AG08396 (cell line): ENCODE measurements at regions not wholly inside any gene's neighbourhood (a gene's known extent, or its start where the extent isn't known, plus 50 kb on each side); places are given as distances from the start of the nearest gene placed in this dataset.

Source experiments
- DNase-seq: peaks from one replicate; pipeline ENCODE4 v3.0.0; 2012; ENCODE audit warnings: low spot score, mixed read lengths

DNA sequence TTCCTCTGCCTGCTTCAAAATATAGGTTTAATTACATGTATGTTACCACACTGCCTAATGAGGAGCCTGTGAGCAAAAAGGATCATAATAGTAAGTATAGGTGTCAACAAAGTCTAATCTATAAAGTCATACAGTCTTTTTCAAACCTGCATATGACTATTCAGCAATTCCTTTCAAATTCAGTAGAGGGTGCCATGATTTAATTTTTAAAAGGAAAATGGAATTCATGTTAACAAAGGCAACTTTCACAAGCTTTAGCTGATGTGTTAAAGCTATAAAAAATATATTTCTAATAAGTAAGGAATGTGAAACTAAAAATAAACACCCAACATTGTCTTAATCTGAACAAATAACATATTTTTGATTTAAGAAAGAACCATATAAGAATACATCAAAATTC is 52.1 kb downstream of the MPP7 start:
- DNase-seq: peak; percentile 9

DNA sequence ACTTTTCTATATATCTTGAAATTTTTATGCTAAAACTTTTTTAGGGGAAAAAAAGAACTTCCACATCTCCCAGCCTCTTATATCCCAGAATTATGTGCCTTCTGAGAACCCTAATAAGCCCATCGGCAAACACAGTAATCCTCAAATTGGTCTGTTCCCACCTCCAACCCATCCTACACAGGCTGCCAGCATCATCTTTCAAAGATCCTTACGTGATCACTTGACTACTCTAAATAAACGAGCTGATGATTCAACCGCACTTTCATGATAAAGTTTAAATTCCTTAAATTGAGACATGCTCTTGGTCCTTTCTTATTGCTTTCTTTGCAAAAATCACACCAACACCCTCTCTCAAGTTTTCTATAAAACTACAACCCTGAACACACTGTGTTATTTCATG is 52.5 kb downstream of the MPP7 start:
- no peak for DNase-seq

DNA sequence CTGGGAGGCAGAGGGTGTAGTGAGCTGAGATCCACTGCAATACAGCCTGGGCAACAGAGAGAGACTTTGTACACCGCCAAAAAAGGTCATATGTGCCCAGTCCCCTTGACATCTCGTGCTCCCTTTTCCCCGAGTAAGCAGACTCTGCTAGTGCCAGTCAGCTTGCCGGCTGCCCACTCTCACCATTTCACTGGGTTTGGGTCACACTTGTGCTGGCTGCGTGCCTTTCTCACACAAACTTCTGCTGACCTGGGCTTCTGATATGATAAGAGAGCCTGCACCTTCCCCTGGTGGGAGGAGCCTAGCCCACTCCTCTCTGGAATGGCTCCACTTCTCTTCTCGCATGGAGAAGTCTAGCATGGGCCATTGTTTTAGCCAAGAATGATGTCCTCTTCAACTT is 53.4 kb downstream of the MPP7 start:
- no peak for DNase-seq

DNA sequence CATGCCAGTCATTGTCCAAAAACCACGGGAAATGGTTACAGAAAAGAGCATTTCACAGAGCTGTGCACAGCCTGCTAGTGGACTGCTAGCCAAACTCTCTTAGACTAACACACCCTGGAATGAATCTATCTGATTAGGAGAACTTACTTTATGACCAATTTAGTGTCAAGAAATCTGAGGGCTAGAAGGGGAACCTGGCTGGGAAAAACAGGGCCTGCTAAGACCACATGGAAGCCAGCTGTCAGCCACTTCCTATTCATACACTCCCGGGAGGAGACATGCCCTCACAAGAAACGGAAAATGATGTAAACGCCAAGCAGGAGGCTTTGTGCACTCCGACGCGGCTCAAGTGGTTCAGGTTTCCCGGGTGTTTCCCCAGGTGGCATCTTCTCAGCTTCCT is 54.8 kb downstream of the MPP7 start:
- no peak for DNase-seq

DNA sequence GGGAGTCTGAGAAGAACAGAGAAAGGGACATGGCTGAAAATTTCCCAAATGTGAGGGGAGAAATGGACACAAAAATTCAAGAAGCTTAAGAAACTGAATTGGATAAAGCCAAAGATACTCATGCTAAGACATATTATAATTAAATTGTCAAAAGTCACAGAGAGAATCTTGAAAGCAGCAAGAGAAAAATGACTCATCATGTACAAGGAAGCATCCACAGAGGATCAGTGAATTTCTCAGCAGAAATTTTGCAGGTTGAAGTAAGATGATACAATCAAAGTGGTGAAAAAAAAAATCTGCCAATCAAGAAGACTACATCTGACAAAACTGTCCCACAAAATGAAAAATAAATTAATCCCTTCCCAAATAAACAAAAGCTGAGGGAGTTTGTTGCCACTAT is 56.8 kb downstream of the MPP7 start:
- no peak for DNase-seq

DNA sequence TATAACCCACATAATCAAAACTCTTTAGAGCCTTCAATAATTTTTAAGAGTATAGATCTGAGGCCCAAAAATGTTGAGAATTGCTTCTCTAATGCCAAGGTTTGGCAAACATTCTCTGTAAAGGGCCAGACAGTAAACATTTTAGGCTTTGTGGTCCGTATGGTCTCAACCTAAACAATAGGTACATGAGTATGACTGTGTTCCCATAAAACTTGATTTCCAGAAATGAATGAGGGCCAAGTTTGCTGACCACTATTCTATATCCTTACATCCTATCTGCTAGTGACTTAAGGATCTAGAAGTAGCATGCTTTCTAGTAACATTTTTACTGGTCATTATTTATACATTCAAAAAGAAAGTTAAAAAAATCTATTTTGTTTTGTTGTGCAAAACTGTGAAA is 58.9 kb downstream of the MPP7 start:
- no peak for DNase-seq

DNA sequence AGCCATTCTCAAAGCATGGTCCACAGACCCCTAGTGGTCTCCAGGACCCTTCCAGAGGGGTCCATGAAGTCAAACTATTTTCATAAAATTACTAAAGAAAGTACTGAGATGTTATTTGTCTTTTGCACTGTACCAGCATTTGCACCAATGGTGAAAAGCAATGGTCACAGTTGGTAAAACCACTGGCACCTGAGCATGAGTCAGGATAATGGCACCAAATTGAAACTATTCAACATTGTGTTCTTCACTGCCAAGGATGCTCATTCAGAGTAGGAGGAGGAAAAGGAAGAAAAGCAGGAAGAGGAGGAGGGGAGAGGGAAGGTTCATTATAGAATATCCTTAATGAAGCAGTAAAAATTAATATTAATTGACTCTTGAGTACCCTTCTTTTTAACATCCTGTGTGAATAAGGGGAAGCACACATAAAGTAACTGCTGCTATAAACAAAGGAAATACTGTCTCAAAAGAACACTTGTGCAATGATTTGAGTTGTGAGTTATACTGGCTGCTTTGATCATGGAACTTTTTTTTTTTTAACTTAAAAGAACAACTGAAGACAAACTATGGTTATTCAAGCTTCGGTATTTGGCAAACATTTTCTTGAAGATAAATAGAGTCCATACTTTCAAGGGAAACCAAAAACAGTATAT is 60.2 kb downstream of the MPP7 start:
- DNase-seq: no peak

DNA sequence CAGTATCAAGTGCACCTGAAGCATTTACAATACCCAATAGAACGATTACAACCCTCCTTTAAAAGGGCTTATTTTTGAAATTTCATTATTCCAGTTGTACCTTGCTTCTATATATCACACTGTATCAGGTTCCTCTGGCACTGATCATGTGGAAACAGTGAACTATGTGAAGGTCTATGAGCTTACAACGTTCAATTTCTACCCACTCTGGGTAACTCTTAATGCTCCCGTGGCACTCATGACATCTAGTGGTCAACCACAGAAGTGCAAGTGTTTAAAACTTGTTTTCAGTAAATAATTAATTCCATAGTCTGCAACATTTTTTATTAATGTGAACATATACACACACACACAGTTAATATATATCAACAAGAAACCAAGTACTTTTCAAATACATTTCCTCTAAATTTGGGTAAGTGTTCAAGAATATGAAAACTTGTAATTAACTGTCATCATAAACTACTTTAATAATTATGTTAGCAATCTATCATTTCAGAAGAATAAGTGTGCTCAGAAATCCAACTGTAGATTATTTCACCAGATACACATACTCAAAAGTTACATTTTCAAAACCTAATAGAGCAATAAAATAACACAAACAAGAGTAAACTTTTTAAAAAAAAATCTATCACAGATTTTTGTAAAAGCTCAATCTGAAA is 61.0 kb downstream of the MPP7 start:
- DNase-seq: peak; percentile 44

DNA sequence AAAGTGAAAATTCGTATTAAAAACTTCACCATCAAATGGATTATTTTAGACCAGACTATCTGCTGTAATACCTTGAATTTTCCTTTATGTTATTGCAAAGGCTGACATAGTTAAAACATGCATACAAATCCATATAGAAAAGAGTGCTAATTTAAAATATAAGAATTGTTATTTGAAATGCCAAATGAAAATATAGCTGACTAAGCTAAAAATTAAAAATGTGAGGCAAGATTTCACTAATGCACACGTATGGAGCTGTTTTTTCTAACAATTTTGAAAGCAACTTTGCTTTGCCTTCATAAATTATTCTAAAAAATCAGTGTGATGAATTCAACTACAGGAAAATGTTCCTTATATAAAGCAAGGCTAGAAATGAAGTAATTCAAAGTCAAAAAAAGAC is 62.5 kb downstream of the MPP7 start:
- DNase-seq: no peak

DNA sequence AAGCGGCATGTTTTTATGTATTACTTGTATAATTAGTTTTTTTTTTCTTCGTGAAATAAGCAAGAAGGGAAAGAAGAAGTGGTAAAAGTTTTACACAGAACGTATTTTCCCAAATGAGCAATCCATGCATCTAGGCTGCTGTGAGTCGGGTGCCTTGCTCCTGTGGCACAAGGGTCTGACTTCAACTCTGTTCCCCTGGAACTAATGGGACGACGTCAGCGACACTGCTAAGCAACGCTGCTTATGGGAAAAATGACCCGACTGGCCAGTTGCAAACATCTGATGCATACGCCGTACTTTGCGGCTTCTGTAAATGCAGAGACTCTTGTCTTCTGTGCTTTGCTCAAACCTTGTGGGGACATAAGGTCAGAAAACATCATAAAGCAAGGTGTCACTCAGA is 66.3 kb downstream of the MPP7 start:
- DNase-seq: no peak

DNA sequence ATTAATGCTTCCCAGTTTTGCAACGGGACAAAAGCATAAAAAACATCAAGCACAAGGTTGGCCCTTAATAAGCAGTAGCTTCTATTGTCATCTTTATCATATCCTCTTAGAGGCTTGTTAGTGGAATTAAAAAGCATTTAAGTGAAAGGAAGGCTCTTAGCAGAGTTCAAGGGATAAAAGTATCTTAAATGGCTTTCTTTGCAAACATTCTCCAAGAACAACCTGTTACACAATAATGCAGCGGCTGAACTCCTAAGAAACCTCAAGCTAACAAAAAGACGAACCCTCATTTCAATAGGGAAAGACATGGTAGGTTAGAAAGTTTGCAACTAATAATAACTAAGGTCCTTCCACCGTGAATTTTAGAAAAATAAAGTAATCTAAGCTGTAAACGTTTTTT is 82.1 kb downstream of the MPP7 start:
- DNase-seq: no peak

DNA sequence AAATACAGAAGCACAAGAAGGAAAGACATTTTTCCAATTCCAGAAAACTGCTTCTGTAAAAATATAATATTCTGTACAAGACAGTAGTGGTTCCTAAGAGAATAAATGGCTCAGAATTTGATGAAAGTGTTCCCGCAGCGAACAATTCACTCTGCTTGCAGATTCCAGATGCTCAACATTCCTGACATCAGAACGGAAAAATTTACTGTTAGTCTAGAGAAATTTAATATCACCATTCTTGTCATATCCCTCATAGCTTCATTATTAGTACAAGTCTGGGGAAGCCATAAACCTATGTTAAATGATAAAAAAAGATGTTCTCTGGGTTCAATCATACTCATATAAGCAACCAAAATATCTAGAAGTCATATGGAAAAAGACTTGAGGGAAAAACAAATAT is 83.6 kb downstream of the MPP7 start:
- DNase-seq: no peak

DNA sequence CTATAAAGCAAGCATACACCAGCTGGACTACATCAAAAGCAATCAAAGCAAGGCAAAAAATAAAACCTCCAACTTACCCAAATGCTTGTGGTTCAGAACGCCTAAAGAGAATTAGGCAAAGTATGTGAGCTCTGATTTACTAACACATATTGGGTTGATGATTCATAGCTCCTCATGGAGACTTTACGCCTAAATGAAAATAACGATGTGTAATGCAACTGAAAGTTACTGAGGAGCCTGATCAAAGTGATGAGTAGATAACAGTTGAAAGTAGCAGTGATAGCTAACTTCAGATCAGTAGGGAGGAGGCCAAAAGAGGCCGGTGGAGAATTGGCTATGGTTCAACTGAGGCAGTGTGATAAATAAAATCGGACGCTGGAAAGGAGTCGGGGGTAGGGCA is 85.0 kb downstream of the MPP7 start:
- DNase-seq: peak; percentile 35

DNA sequence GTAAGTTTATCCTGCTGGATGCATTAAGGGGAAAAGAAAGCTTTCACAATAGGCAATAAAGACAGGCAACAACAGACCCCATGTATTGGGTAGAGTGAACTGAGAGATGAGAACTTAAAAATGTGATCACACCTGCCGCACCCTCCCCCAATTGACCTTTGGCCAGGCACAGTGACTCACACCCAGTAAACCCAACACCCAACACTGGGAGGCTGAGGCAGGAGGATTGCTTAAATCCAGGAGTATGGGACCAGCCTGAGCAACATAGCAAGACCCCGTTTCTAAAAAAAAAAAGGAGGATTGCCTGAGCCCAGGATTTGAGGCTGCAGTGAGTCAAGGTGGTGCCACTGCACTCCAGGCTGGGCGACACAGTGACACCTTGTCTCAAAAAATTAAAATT is 86.9 kb downstream of the MPP7 start:
- DNase-seq: no peak

DNA sequence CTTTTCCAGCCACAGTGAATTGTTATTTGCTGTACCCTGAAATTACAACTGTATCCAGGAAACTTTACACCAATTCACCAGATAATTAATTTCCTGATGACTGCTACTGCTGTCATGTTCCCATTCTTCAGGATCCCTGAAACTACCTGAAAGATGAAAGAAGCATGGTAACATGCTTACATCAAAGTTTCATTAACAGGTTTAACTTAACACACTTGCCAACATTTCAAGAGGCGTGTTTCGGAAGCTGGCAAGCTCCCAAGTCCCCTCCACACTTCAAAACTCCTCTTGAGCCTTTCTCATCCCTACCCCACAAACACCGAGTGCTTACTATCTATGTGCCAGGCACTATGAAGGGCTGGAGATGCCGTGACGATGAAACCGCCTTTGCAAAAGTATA is 88.6 kb downstream of the MPP7 start:
- no peak for DNase-seq

DNA sequence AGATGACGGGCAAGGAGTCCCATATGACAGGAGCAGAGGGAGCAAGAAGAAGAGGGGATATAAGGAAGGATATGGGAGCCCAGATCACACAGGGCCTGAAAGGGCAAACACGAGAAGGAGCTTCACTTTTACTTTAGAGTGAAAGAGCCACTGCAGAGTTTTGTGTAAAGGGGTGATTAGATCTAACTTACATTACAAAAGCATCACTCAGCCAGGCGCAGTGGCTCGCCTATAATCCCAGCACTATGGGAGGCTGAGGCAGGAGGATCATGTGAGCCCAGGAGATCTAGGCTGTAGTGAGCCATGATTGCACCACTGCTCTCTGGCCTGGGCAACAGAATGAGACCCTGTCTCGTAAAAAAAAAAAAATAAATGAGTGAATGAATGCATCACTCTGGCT is 91.1 kb downstream of the MPP7 start:
- no peak for DNase-seq

DNA sequence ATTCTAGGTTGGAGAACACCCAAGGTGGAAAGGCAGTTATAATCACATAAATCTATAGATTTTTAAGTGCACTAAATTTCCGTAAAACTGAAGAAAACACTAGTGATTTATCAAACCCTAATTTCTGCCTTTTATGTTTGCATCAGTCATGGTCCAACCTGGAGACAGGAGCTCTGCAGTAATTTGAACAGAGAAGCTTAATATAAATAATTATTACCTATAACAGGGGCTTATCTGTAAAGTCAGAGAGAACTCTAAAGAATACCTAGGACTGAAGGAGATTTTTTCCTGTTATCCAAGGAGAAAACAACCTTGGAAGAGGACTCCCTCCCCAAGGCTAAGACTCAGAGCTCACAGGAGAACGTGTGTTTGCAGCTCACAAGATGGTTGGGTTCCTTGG is 95.1 kb downstream of the MPP7 start:
- DNase-seq: no peak

DNA sequence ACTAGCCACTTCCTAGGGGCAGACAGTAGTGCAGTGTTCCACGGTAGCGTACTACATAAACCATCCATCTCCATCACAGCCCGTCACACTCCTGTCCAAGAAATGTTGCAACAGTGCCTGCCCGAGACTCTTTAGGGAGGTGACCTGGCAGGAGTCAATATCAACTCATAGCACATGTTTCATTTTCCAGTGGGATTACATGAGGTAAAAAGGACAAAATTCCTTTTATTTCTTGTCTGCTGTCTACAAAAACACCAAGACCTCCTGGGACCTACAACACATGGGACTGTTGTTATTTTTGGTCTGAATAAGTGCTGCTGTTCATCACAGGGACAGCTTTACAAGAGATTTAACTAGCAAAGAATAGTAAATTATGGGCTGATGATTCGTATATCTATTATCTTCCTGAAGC is 99.9 kb downstream of the MPP7 start:
- no peak for DNase-seq

DNA sequence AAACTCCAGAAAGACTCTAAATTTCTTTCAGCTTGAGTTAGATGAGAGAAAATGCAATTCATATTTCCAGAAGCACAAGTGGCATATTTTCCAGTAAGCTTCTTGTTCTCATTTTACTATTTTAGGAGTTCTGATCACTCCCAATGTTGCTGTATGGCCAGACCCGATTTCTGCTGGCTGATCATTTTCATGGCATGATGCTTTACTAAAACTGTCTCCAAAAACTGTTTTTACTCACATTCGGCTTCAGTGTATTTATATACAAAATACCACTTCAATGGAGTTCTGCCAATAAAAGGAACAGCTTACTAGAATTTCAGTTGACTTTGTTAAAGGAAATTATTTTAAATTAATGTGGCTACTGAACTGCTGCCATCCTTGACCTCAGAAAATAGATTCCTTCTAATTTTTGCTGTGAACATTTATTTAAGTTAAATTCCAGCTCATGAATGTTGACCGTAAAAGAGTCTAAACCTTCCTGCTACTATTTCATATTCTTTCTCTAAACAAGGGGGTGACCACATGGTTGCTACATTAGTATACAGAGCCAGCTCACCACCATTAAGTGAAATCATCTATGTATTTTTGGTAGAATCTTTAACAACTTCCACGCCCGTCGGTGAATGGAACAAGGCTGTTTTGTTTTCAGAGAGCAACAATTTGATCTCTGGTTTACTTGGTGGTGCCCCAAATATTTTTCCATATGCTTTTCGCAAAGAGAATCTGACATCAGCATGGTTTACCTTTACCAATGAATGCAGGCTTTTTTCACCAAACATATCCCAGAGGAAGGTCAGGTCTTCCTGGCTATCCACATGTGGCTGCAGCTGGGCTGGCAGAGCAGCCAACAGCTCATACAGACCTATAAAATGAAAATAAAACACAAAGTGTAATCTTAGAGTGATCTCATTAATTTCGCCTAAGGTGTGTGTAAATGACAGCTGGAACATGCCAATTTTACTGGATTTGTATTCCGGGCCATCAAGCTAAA is 101.2 kb downstream of the MPP7 start:
- no peak for DNase-seq

DNA sequence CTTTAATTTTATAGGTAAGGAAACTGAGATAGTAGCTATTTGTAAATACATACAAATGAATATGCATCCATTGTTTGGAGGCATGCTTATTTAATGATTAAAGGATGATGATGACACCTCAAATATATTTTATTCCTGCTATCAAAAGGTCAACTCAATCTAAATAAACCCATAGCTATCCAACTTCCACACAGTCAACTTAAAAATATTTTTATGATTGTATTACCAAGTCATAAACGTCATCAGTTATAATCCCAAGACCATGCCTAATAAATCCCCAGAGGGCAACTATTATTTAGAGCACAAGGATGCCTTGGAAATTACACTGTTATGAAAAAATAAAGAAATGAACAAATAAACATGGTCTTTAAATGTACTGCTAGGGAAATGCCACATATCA is 102.1 kb downstream of the MPP7 start:
- DNase-seq: no peak

DNA sequence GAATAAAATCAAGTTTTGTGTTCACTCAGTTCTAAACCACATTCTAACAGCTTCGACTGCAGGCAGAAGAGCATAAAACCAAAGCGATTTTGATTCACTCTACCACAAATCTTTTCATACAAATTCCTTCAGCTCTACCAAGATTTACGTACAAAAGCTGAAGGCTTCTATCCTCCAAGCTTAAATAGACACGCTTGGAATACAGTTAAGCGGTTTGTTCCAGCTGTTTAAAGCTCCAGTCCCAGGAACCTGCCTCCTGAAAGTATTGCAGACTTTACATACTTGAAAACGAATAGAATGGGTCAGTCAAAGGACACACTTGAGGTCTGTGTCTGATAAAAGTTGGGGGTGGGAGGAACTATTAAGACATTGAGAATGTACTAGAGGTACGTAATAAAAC is 102.9 kb downstream of the MPP7 start:
- DNase-seq: no peak

DNA sequence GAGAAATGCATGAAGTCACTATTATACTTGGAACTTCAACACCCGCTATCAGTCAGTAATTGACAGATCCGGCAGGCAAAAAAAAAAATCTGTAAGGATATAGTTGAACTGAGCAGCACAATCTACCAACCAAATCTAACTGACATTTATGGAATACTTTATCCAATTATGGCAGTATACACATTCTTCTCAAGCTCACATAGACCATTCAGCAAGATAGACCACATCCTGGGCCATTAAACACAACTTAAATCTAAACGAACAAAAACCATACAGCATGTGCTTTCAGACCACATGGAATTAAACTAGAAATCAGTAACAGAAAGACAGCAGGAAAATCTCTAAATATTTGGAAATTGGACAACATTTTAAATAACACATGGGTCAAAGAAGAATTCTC is 112.7 kb downstream of the MPP7 start:
- no peak for DNase-seq

DNA sequence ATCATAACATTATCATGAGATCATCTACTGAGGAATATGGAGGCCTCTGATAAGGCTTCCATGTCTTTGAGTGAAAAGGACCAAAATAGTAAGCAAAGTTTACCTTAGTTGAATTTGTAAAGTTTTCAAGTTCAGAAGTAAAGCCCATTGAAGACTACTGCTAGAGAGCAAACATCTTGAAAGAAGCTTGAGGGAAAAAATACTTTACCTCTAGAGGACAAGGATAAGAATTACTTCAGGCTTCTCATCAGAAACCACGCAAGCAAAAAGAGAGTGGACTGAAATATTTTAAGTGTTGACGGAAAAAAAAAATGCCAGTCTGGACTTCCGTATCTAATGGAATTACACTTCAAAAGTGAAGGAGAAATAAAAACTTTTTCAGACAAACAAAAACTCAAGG is 114.3 kb downstream of the MPP7 start:
- DNase-seq: no peak
